ENCODE measurements at regions not wholly inside any gene's neighbourhood (a gene's known extent, or its start where the extent isn't known, plus 50 kb on each side); places are given as distances from the start of the nearest gene placed in this dataset.

- H3K36me3 ChIP-seq (ENCODE audit: control insufficient read depth, insufficient read depth, low read length): no peaks in the 10 kb centered on the region
- TF ChIP-seq, protein P1, sequence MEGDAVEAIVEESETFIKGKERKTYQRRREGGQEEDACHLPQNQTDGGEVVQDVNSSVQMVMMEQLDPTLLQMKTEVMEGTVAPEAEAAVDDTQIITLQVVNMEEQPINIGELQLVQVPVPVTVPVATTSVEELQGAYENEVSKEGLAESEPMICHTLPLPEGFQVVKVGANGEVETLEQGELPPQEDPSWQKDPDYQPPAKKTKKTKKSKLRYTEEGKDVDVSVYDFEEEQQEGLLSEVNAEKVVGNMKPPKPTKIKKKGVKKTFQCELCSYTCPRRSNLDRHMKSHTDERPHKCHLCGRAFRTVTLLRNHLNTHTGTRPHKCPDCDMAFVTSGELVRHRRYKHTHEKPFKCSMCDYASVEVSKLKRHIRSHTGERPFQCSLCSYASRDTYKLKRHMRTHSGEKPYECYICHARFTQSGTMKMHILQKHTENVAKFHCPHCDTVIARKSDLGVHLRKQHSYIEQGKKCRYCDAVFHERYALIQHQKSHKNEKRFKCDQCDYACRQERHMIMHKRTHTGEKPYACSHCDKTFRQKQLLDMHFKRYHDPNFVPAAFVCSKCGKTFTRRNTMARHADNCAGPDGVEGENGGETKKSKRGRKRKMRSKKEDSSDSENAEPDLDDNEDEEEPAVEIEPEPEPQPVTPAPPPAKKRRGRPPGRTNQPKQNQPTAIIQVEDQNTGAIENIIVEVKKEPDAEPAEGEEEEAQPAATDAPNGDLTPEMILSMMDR (IDR thresholded peaks at IDR 0.05; ENCODE audit: insufficient read depth, low read length, severe bottlenecking): no peak
- no peak for FAIRE-seq
- no peaks in the 10 kb centered on the region for H3K27me3 ChIP-seq (ENCODE audit: control insufficient read depth, insufficient read depth, low read length)
- no peak overlapping the region for H3K4me3 ChIP-seq (ENCODE audit: low read depth, low read length)
- DNase-seq (ENCODE audit: low read depth): no peak
These were observed 58.7 kb upstream of the RFX8 start for GRCh38 chr2:101533561-101534148.

DNA sequence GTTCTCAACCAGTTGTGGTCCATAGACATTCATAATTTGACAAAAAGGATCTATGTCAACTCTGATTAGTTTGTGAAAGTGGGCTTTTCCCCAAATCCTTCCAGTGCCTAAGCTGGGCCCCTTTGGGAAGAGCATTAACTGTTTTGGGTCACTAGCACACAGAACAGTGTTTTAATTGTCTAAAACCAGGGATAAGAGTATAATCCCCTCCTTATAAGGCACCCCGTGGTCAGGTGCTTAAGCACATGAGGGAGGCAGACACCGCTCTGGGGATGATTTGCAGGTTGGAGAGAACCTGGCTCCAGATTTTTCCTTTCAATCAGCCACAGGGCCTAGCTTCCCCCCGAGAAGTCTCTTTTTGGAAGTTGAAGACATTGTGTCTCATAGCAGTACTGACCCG is 53.6 kb upstream of the RFX8 start:
- Histone ChIP-seq H3K27me3 (ENCODE audit: control insufficient read depth, insufficient read depth, low read length) (no peaks in the 10 kb centered on the region), H3K4me3 (ENCODE audit: low read depth, low read length) (no peak overlapping the region), H3K36me3 (ENCODE audit: control insufficient read depth, insufficient read depth, low read length) (no peaks in the 10 kb centered on the region)
- no peak for FAIRE-seq
- TF ChIP-seq, protein P1 (IDR thresholded peaks at IDR 0.05; ENCODE audit: insufficient read depth, low read length, severe bottlenecking): no peak
- DNase-seq (ENCODE audit: low read depth): no peak

DNA sequence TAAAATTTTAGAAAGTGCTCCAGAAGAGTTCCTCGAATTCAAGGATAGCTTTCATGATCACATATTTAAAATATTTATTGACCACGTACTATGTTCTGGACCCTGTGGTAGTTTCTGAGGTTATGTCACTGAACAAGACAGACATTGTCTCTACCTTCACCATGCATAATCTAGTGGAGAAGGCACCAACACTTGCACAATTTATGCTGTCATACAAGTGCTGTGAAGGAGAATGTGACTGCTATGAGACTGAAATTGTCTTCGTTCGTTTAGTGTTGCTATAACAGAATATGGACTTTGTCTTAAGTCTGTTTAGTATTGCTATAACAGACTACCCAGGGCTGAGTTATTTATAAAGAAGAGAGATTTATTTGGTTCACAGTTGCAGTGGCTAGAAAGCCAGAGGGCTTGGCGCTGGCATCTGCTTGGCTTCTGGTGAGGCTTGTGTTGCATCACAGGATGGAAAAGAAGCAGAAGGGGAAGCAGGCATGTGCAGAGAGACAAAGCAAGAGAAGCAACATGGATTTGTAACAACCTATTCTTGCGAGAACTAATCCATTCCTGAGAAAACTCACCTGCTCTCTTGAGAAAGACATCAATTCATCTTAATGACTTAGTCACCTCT is 50.0 kb upstream of the RFX8 start:
- no peaks in the 10 kb centered on the region for H3K27me3 ChIP-seq (ENCODE audit: control insufficient read depth, insufficient read depth, low read length)
- DNase-seq (ENCODE audit: low read depth) (no peak), FAIRE-seq (no peak)
- TF ChIP-seq, protein P1 (IDR thresholded peaks at IDR 0.05; ENCODE audit: insufficient read depth, low read length, severe bottlenecking): no peak
- no peak overlapping the region for H3K4me3 ChIP-seq (ENCODE audit: low read depth, low read length)
- no peaks in the 10 kb centered on the region for H3K36me3 ChIP-seq (ENCODE audit: control insufficient read depth, insufficient read depth, low read length)
